ENCODE measurements at regions not wholly inside any gene's neighbourhood (a gene's known extent, or its start where the extent isn't known, plus 50 kb on each side); places are given as distances from the start of the nearest gene placed in this dataset.

DNA sequence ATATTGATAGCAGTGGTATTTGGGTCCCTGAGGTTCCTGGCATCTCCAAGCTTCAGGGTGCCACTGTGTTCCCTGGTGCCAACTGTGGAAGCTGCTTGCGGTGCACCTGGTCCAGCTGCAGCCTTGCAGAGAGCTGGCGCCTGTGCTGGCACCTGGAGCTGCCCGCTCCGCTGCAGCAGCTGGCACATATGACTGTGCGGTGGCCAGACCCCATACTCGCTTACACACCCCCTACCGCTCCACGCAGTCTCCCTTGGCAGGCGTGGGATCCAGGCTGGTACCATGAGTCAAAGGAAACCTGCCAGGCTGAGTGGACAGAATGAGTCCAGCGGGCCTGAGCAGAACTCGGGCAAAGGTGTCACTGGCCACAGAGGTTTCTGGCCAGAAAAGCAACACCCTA, 89.9 kb upstream of the JAZF1 start:
- Histone ChIP-seq H2AFZ (ENCODE audit: low read depth, low read length) (no peak overlapping the region), H3K4me2 (ENCODE audit: insufficient read depth, low read length) (no peak overlapping the region), H3K4me3 (ENCODE audit: low read depth in 1 of 2, low read length in 2 of 2) (no peak overlapping the region), H3K27me3 (ENCODE audit: insufficient read depth, low read length, poor library complexity) (no peaks in the 10 kb centered on the region), H3K4me1 (ENCODE audit: insufficient read depth, low read length) (no peaks in the 10 kb centered on the region), H3K9ac (ENCODE audit: low read depth, low read length) (no peak overlapping the region), H3K9me3 (ENCODE audit: insufficient read depth, low read length, severe bottlenecking) (no peaks in the 10 kb centered on the region), H3K79me2 (ENCODE audit: insufficient read depth, low read length) (no peaks in the 10 kb centered on the region), H3K27ac (ENCODE audit: low read length) (no peak overlapping the region), H3K36me3 (ENCODE audit: insufficient read depth, low read length) (no peaks in the 10 kb centered on the region), H4K20me1 (ENCODE audit: insufficient read depth, low read length) (no peaks in the 10 kb centered on the region)
- DNase-seq (no peak), ATAC-seq (ENCODE audit: insufficient read depth, low read depth) (no peak)
- TF ChIP-seq, protein P1, sequence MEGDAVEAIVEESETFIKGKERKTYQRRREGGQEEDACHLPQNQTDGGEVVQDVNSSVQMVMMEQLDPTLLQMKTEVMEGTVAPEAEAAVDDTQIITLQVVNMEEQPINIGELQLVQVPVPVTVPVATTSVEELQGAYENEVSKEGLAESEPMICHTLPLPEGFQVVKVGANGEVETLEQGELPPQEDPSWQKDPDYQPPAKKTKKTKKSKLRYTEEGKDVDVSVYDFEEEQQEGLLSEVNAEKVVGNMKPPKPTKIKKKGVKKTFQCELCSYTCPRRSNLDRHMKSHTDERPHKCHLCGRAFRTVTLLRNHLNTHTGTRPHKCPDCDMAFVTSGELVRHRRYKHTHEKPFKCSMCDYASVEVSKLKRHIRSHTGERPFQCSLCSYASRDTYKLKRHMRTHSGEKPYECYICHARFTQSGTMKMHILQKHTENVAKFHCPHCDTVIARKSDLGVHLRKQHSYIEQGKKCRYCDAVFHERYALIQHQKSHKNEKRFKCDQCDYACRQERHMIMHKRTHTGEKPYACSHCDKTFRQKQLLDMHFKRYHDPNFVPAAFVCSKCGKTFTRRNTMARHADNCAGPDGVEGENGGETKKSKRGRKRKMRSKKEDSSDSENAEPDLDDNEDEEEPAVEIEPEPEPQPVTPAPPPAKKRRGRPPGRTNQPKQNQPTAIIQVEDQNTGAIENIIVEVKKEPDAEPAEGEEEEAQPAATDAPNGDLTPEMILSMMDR (IDR thresholded peaks at IDR 0.05; ENCODE audit: borderline replicate concordance, extremely low read depth, low read length, poor library complexity, severe bottlenecking), result no peak
- no peak for TF ChIP-seq EZH2 (IDR thresholded peaks at IDR 0.05; ENCODE audit: borderline replicate concordance, low read depth, low read length, severe bottlenecking)

DNA sequence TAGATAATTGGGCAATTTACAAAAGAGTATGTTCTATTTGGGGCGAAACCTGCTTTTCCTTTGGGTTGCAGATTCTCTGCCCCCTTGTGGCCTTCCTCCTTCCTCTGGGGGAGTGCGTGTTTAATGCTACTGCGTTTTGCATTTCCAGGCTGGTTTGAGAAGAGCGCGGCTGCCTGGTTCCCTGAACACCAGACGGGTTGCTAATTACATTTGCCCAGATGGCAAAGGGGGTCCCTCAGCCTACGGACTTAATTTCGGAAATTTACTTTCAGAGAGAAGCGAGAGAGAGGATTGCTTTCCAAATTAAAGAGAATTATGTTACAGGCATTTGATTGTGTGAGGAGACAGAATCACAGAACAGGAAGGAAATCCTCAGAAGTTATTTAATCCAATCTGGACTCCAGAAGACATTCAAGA, 91.9 kb upstream of the JAZF1 start:
- Histone ChIP-seq H3K4me1 (ENCODE audit: insufficient read depth, low read length) (no peaks in the 10 kb centered on the region), H3K4me3 (ENCODE audit: low read depth in 1 of 2, low read length in 2 of 2) (no peak overlapping the region), H3K4me2 (ENCODE audit: insufficient read depth, low read length) (no peak overlapping the region), H3K36me3 (ENCODE audit: insufficient read depth, low read length) (no peaks in the 10 kb centered on the region), H3K27me3 (ENCODE audit: insufficient read depth, low read length, poor library complexity) (peaks cover 8% of the 10 kb centered on the region), H3K27ac (ENCODE audit: low read length) (no peak overlapping the region), H3K9me3 (ENCODE audit: insufficient read depth, low read length, severe bottlenecking) (no peaks in the 10 kb centered on the region), H3K9ac (ENCODE audit: low read depth, low read length) (no peak overlapping the region), H4K20me1 (ENCODE audit: insufficient read depth, low read length) (no peaks in the 10 kb centered on the region), H3K79me2 (ENCODE audit: insufficient read depth, low read length) (no peaks in the 10 kb centered on the region), H2AFZ (ENCODE audit: low read depth, low read length) (no peak overlapping the region)
- TF ChIP-seq EZH2 (IDR thresholded peaks at IDR 0.05; ENCODE audit: borderline replicate concordance, low read depth, low read length, severe bottlenecking), result no peak
- TF ChIP-seq, protein P1 (IDR thresholded peaks at IDR 0.05; ENCODE audit: borderline replicate concordance, extremely low read depth, low read length, poor library complexity, severe bottlenecking), result peak; percentile 34
- no peak for DNase-seq
- no peak for ATAC-seq (ENCODE audit: insufficient read depth, low read depth)

DNA sequence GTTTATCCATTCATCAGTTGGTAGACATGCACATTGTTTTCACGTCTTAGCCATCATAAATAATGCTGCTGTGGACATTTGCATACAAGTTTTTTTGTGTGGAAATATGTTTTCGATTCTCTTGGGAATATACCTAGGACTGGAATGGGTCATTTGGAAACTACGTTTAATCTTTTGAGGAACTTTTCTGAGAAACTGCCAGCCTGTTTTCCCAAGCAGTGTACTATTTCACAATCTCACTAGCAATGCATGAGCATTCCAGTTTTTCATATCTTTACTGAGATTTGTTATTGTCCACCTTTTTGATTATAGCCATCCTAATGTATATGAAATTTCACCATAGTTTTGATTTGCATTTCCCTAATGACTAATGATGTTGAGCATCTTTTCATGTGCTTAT, 95.7 kb upstream of the JAZF1 start:
- H2AFZ ChIP-seq (ENCODE audit: low read depth, low read length), result no peak overlapping the region
- TF ChIP-seq, protein P1 (IDR thresholded peaks at IDR 0.05; ENCODE audit: borderline replicate concordance, extremely low read depth, low read length, poor library complexity, severe bottlenecking), result no peak
- TF ChIP-seq EZH2 (IDR thresholded peaks at IDR 0.05; ENCODE audit: borderline replicate concordance, low read depth, low read length, severe bottlenecking), result no peak
- no peak overlapping the region for H3K9ac ChIP-seq (ENCODE audit: low read depth, low read length)
- H3K27me3 ChIP-seq (ENCODE audit: insufficient read depth, low read length, poor library complexity), result peaks cover 8% of the 10 kb centered on the region
- no peak overlapping the region for H3K4me2 ChIP-seq (ENCODE audit: insufficient read depth, low read length)
- ATAC-seq (ENCODE audit: insufficient read depth, low read depth), result no peak
- no peaks in the 10 kb centered on the region for H3K79me2 ChIP-seq (ENCODE audit: insufficient read depth, low read length)
- no peaks in the 10 kb centered on the region for H3K36me3 ChIP-seq (ENCODE audit: insufficient read depth, low read length)
- DNase-seq, result no peak
- no peaks in the 10 kb centered on the region for H3K4me1 ChIP-seq (ENCODE audit: insufficient read depth, low read length)
- no peaks in the 10 kb centered on the region for H4K20me1 ChIP-seq (ENCODE audit: insufficient read depth, low read length)
- H3K27ac ChIP-seq (ENCODE audit: low read length), result no peak overlapping the region
- H3K4me3 ChIP-seq (ENCODE audit: low read depth in 1 of 2, low read length in 2 of 2), result no peak overlapping the region
- no peaks in the 10 kb centered on the region for H3K9me3 ChIP-seq (ENCODE audit: insufficient read depth, low read length, severe bottlenecking)

DNA sequence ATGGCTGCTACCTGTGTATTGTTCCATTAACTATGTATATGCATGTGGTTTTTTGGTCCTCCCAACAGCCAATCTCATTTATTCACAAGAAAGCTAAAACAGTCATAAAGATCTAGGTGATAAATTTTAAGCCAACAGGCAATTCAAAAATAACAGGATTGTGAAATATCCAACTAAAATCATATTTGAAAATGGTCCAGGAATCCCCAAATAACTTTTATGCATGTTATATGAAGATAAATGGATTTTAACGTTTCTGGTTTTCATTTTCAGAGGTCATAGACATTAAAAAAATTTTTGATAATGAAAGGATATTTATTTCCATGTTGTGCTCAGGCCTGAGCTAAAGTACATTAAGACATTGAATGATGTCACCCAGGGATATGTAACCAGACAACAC, 96.8 kb upstream of the JAZF1 start:
- Histone ChIP-seq H3K79me2 (ENCODE audit: insufficient read depth, low read length) (no peaks in the 10 kb centered on the region), H3K9ac (ENCODE audit: low read depth, low read length) (no peak overlapping the region), H2AFZ (ENCODE audit: low read depth, low read length) (no peak overlapping the region), H3K4me1 (ENCODE audit: insufficient read depth, low read length) (no peaks in the 10 kb centered on the region), H3K27me3 (ENCODE audit: insufficient read depth, low read length, poor library complexity) (peaks cover 8% of the 10 kb centered on the region), H3K4me2 (ENCODE audit: insufficient read depth, low read length) (no peak overlapping the region), H3K4me3 (ENCODE audit: low read depth in 1 of 2, low read length in 2 of 2) (no peak overlapping the region), H3K27ac (ENCODE audit: low read length) (no peak overlapping the region), H3K9me3 (ENCODE audit: insufficient read depth, low read length, severe bottlenecking) (no peaks in the 10 kb centered on the region), H3K36me3 (ENCODE audit: insufficient read depth, low read length) (no peaks in the 10 kb centered on the region), H4K20me1 (ENCODE audit: insufficient read depth, low read length) (no peaks in the 10 kb centered on the region)
- ATAC-seq (ENCODE audit: insufficient read depth, low read depth) (no peak), DNase-seq (no peak)
- TF ChIP-seq EZH2 (IDR thresholded peaks at IDR 0.05; ENCODE audit: borderline replicate concordance, low read depth, low read length, severe bottlenecking), result no peak
- TF ChIP-seq, protein P1 (IDR thresholded peaks at IDR 0.05; ENCODE audit: borderline replicate concordance, extremely low read depth, low read length, poor library complexity, severe bottlenecking), result no peak

Data from DND-41 (cell line).